Endothelial cell of hepatic sinusoid (primary cell): ENCODE measurements at regions not wholly inside any gene's neighbourhood (a gene's known extent, or its start where the extent isn't known, plus 50 kb on each side); places are given as distances from the start of the nearest gene placed in this dataset.
"Not testable (repeated sequence)": the region's sequence is repeated elsewhere in the genome, so short reads cannot be mapped to it uniquely, and the experiment has no call there.

ENCODE experiments used
- in situ Hi-C: cut with HindIII; loops from 2 replicates; pipeline ENCODE4 v1.10.0; 2017; ENCODE audit warnings: low sequenced_read_pairs

DNA sequence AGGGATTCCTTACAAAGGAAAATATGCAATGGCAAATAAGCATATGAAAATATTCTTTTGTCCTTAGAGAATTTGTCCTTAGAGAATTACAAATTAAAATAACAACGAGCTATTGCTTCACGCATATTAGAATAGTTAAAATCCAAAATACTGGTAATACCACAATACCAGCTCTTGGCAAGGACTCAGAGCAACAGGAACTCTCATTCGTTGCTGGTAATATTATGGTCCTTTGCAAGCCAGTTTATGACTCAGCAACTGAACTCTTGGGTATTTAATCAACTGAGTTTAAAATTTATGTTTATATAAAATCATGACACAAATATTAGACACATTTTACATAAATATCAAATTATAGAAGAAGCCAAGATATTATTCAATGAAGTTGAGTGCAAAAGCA, 1730.4 kb downstream of the SI start:
- in situ Hi-C loops: no loop called here

DNA sequence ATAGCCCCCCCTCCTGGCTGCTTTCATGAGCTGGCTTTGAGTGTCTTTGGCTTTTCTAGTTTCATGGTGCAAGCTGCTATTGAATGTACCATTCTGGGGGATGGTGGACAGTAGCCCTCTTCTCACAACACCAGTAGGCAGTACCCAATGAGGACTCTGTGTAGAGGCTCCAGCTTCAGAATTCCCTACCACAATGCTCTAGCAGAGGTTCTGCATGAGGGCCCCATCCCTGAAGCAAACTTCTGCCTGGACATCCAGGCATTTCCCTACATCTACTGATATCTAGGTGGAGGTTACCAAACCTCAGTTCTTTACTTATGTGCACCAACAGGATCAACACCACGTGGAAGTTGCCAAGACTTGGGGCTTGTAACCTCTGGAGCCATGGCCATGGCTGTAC, 1742.9 kb downstream of the SI start:
- in situ Hi-C loops: no loop called here

DNA sequence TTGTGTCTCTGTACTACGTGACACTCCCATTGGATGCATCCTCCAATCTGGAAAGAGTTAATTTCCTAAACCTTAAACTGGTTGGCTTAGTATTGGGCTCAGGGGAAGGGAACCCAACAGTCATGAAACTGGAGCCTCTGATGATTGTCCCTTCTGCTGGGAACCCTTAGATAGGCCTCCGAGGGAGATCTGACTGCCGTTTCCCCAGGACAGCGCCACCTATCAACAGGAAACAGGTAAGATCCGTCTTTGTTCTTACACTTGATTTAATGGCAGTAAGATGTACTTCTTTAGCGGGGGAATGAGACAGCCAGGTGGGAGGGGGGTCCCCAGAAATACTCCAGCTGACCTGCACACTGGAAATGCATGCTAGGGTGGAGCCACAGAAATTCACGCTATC, 1749.6 kb downstream of the SI start:
- in situ Hi-C loops: no loop called here

DNA sequence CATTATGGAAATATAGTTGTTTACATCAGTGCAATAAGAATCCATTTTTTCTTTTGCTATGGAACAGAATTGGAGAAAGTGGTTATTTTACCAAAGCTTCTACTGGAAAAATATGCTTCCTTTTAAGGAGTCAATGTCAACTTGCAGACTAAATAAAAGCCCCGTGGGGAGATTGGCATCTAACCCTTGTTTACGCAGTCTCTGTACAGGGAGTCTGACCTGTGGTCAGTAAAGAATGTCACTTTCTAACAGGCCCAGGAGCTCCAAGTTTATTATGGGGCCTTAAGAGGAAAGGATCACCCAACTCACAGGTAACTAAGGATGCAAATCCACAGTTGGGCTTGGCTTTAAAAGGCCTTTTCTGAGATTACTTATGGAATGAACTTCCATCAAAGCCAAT, 1751.2 kb downstream of the SI start:
- in situ Hi-C loops: no loop called here

DNA sequence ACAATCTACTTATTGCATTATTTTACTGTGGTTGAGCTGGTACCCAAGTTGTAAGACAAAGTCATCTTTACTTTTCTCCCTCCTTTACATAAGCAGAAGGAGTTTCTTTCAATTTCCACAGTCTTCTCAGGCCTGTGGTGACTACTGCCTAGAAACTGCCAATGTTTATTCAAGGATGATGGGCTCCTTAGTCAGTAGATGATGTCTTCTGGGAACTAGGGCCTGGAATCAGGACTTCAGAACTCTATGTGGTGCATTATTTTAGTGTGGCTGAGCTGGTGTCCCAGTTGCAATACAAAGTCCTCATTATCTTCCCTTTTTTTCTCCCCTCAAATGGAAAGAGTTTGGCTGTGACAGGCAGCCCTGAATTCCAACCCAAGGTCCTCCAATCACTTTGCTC, 1762.5 kb downstream of the SI start:
- in situ Hi-C loops: no loop called here

DNA sequence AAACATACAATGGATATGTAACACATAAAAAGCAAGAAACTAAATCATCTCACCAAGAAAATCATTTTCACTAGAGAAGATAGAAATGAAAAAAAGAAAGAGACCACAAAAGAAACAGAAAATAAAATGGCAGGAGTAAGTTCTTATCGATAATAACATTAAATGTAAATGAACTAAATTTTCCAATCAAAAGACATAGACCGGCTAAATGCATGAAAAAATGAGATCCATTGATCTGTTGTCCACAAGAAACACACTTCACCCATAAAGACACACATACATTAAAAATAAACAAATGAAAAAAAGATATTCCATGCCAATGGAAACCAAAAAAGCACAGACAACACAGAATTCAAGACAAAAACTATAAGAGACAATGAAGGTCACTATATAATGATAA, 1771.9 kb downstream of the SI start:
- in situ Hi-C loops: no loop called here

DNA sequence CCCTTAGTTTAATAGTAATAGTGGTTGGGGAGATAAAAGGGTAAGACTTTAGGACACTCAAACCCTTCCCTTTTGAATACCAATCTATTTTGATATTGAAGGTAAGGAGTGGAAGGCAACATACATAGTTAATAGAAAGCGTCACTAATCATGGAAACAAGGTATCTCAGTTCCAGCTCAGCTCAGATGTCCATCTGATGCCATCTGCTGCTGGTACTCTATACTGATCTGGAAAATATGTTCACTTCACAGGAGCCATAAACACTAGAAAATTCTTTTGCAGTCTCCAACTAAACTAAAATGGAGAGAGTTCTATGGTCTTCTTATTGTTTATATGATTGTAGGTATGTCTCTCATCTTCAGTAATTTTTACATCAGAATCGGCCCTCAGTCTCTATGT, 1777.1 kb downstream of the OTOL1 start:
- in situ Hi-C loops: no loop called here

DNA sequence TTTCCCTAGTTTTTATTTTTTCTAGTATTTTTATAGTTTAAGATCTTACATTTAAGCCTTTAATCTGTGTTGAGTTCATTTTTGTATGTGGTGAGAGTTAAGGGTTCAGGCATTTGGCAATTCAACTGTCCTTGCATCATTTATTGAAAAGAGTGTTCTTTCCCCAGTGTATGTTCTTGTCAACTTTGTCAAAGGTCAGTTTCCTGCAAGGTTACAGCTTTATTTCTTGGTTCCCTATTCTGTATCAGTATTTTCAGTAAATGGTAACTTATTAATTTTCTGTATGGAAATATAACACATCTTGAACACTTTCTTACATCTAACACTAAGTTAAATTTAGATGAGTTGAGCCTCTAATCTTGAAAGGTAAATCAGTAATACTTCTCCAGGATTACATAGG, 1770.1 kb downstream of the OTOL1 start:
- in situ Hi-C loops: no loop called here

DNA sequence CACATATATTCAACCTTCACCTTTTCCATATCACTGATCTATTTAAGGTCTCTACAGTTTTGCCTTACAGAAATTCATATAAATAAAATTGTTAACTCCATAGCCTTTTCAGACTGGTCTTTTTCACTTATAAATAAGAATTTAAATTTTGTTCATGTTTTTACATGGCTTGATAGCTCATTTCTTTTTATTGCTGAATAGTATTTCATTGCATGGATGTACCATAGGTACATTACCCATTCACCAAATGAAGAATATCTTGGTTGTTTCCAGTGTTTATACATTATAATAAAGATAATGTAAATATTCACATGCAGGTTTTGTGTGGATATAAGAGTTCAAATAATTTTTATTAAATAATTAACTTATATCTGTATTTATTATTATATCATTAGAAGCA, 1765.0 kb downstream of the OTOL1 start:
- in situ Hi-C loops: no loop called here

DNA sequence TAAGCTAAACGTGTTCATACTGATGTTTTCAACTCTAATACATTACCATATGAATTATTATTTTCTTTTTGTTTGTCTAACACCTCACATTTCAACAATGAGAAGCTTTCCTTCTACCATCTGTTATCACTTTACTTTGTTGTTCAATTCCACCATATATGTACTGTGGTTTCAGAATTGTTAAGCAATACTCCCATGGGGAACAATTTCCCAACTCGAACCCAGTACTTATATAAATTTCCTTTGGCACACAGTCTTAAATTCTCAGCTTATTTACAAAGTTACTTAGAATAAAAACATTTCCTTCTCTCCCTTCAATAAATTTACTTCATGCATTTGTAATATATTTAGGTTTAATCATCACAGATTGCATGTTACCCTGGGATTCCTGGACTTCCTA, 1764.4 kb downstream of the OTOL1 start:
- in situ Hi-C loops: no loop called here

DNA sequence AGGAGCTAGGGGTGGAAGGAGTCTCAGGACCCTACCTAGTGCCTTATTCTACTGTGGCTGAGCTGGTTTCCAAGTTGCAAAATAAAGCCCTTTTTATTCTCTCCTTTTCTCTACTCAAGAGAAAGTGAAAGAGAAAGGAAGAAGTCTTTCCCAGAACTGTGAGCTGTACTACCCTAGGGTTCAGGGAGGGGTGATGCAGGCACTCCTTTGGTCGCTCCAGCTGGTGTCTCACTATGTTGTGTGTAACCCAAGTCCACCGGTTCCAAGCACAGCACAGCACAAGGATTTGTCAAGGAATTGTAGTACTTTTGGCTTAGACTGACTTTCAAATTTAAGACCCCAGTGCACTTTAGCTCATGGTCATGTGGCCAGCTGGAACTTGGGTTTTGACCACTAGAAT, 1721.7 kb downstream of the OTOL1 start:
- in situ Hi-C loops: no loop called here

DNA sequence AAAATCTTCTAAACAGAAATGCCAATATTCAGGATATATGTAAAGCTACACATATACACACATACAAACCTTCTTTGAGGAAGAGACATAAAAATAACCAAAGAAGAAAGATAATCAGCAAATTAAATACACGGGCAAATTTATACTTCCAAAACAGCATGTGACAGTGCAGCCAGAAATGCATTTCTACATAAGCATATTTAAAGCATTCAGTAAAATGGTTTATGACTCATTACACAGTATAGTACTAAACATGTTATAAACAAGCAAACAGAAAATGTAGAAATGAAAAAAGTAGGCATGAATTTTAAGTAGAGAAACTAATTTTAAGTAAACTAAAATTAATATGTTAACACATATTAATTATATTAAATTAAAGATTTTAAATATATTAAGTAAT, 1717.2 kb downstream of the OTOL1 start:
- in situ Hi-C loops: no loop called here

DNA sequence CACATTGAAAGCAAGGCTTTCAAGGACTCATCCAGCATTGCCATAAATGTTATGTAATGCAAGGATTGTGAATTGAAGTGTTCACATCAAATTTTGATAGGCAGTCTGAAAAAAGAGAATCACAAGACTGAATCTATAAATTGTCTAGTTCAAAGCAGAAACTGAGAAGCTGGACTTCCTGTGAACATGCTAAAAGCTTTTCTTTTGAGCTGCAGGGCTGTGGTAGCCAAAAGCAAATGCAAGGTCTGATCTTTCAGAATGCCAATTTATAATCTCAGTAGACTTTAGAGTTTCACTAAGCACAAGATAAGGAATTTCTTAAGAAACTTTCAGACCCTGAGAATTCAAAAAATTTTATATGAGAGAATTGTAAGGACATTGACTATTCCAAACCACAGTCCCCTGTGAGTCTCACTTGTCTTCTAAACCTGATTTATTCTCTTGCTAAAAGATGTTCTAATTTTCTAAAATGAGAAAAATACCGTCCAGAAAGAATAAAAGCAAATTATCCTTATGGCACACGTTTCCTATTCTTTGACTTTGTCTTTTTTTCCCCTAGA, 1700.3 kb downstream of the OTOL1 start:
- in situ Hi-C loops: no loop called here

DNA sequence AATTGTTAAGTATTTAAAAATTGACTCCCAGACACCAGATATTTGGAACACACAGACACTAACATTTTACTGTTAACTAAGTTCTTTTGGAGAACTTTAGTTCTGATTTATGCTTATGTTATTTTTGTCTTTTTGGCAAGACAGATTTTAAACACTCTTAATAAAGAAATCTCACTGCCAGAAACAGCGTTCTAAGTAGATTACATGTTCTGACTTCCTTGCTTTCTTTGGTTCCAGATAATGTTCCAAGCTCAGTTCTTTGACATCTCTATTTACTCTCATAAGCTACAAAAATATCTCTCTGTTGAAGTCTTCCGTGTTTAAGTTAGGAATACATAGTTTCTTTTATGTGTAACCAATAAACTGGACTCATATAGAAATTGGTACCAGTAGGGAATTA, 1699.6 kb downstream of the OTOL1 start:
- in situ Hi-C loops: no loop called here

DNA sequence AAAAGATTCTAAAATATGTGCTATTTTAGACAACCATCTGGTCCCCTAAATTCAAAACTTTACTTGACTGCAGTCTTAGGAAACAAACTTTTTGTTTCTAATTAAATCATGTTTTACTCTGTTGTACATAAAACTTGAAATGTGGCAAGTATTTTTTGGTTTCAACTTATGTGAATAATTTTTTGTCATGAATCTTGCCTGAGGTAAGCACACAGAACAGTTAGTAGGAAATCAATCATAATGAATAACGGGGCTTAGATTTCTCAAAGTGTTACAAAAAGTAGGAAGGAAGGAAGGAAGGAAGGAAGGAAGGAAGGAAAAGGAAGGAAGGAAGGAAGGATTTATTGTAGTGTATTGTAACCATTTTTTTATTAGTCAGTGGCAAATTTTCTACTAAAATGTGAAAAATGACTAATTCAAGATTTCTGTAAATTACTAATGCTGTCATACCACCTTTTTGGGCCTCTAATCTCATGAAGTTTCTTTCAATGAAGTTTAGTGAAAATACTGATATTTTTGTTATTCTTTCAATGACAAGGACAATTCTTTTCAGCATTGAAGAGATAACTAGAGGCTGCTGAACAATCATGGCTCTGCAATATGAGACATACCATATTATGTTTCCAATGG, 1689.2 kb downstream of the OTOL1 start:
- in situ Hi-C loops: no loop called here

DNA sequence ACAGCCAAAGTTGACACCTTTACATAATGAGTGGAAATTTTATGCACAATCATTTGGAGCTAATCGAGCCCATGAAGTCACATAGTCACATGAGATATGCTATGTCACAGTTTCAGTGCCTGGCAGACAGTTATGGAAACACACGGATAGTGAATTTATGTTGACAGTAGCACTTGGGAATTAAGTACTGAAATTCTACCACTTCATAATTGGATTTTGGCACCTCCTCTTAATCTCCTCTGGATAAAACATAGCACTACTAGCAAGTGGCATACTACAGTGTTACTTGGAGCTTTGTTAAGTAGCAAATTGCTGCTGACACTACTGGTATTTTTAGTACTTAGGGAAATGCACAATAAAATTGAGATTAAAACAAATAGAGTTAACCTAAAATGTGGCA, 1679.4 kb downstream of the OTOL1 start:
- in situ Hi-C loops: no loop called here

DNA sequence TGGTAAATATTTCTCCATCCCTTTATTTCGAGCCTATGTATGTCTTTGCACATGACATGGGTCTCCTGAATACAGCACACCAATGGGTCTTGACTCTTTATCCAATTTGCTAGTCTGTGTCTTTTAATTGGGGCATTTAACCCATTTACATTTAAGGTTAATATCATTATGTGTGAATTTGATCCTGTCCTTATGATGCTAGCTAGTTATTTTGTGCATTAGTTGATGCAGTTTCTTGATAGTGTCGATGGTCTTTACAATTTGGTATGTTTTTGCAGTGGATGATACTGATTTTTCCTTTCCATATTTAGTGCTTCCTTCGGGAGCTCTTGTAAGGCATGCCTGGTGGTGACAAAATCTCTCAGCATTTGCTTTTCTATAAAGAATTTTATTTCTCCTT, 1675.9 kb downstream of the OTOL1 start:
- in situ Hi-C loops: not testable (repeated sequence)

DNA sequence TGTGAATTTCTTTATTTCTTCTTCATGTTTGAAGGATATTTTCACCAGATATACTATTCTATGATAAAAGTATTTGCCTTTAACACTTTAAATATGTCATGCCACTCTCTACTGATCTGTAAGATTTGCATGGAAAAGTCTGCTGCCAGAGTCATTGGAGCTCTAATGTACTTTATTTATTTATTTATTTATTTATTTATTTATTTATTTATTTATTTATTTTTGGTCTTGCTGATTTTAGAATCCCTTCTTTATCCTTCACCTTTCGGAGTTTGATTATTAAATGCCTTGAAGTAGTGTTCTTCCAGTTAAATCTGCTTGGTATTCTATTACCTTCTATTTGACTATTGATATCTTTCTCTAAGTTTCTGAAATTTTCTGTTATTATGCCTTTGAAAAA, 1669.6 kb downstream of the OTOL1 start:
- in situ Hi-C loops: no loop called here

DNA sequence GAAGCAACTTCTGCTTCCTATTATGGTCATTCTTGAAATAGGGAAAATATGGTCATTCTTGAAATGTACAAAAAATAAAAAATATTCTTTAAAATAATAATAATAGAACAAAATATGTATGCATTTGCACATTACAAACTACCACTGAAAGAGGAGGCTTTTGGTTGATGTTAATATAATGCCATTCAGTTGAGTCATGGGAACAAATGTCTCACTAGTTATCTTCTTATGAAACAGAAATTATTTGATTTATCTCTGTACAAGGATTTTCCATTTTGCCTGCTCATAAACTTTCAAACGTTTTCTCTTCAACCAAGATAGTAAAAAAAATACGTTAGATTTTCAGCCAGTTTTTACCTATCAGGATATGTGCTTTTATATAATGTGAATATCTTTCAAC, 1662.7 kb downstream of the OTOL1 start:
- in situ Hi-C loops: no loop called here

DNA sequence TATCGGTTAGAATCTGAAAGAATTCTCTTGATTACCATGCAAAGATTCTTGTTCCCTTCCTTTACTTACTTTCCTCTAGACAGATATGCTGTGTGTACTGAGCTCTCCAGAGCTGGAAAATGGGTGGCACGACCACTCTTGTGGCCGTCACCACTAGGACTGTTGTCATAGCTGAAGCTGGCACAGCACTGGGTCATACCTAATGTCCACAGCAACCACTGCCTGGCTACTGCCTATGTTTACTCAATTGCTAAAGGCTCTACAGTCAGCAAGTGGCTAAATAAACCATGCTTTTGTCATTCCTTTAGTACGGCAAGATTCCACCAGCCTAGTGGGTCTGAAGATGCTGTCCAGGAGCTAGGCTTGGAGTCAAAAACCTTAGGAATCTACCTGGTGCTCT, 1643.0 kb downstream of the OTOL1 start:
- in situ Hi-C loops: no loop called here

DNA sequence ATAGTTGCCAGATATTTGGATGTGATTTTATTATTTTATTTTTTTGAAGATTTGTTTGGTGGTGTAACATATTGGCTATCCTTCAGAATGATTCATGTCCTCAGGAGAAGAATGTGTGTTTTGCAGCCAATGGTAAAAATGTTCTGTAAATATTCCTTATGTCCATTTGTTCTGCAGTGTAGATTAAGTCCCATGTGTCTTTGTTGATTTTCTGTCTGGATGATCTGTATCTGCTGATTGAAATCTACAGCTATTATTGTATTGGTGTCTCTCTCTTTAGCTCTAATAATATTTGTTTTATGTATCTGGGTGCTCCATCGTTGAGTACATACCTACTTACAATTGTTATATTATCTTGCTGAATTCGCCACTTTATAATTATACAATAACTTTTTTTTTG, 1641.7 kb downstream of the OTOL1 start:
- in situ Hi-C loops: no loop called here

DNA sequence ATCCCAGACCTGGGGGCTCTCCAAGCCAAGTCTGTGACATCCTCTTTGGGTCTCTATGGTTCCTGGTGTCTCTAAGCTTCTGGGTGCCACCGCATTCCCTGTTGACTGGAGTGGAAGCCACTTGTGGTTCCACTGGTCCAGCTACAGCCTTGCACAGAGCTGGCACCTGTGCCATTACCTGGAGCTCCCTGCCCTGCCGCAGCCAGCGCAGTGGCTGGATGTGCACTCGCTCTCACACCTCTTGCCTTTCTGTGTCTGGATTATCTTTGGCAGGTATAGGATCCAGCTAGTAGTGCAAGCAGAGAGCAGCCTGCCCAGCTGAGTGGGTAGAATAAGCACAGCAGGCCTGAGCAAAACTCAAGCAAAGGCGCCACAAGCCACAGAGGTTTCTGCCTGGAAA, 1635.5 kb downstream of the OTOL1 start:
- in situ Hi-C loops: no loop called here

DNA sequence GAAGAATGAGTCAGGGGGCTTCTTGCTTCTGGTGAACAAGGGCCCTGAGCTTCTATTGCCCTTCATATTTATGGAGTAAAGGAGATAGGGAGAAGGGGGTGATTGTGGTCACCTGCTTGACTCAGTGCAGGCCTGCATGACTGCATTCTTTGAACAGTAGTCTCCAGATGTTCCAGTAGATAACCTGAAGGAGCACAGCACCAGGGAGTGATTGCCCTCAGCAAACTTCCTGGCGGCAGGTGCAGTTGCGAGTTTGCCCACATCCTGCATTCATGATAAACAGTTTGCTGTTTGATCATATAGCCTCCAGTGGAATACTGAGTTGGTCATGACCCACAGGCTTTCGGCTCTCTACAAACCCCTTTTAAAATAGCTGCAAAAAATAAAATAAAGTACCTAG, 1632.7 kb downstream of the OTOL1 start:
- in situ Hi-C loops: no loop called here
